ENCODE measurements at regions not wholly inside any gene's neighbourhood (a gene's known extent, or its start where the extent isn't known, plus 50 kb on each side); places are given as distances from the start of the nearest gene placed in this dataset.

- Histone ChIP-seq H3K36me3 (ENCODE audit: insufficient read depth, insufficient read length, low read length) (no peaks in the 10 kb centered on the region), H3K9me3 (ENCODE audit: insufficient read depth, low read length) (no peaks in the 10 kb centered on the region), H3K27me3 (ENCODE audit: insufficient read depth, insufficient read length) (no peaks in the 10 kb centered on the region), H3K4me1 (ENCODE audit: insufficient read depth, insufficient read length) (no peaks in the 10 kb centered on the region), H3K4me3 (ENCODE audit: insufficient read length, low read depth) (no peak overlapping the region), H3K9ac (ENCODE audit: insufficient read length, low read depth) (no peak overlapping the region)
- no peak for DNase-seq (ENCODE audit: low read depth, low spot score)
- TF ChIP-seq YY1 (IDR thresholded peaks at IDR 0.05; ENCODE audit: insufficient read depth, insufficient read length) (no peak), SUZ12 (IDR thresholded peaks at IDR 0.05; ENCODE audit: extremely low read depth, insufficient read depth, insufficient read length) (no peak), ZNF274 (IDR thresholded peaks at IDR 0.05; ENCODE audit: low read depth, low read length) (no peak)
These were observed 1317.0 kb upstream of the ACO1 start for GRCh38 chr9:31067418-31067817.

GRCh38 chr9:31071606-31072286 is 1312.7 kb upstream of the ACO1 start:
- no peaks in the 10 kb centered on the region for H3K27me3 ChIP-seq (ENCODE audit: insufficient read depth, insufficient read length)
- no peaks in the 10 kb centered on the region for H3K36me3 ChIP-seq (ENCODE audit: insufficient read depth, insufficient read length, low read length)
- TF ChIP-seq ZNF274 (IDR thresholded peaks at IDR 0.05; ENCODE audit: low read depth, low read length) (no peak), YY1 (IDR thresholded peaks at IDR 0.05; ENCODE audit: insufficient read depth, insufficient read length) (no peak), SUZ12 (IDR thresholded peaks at IDR 0.05; ENCODE audit: extremely low read depth, insufficient read depth, insufficient read length) (no peak)
- no peaks in the 10 kb centered on the region for H3K9me3 ChIP-seq (ENCODE audit: insufficient read depth, low read length)
- no peaks in the 10 kb centered on the region for H3K4me1 ChIP-seq (ENCODE audit: insufficient read depth, insufficient read length)
- H3K4me3 ChIP-seq (ENCODE audit: insufficient read length, low read depth), result no peak overlapping the region
- DNase-seq (ENCODE audit: low read depth, low spot score), result no peak
- H3K9ac ChIP-seq (ENCODE audit: insufficient read length, low read depth), result no peak overlapping the region

DNA sequence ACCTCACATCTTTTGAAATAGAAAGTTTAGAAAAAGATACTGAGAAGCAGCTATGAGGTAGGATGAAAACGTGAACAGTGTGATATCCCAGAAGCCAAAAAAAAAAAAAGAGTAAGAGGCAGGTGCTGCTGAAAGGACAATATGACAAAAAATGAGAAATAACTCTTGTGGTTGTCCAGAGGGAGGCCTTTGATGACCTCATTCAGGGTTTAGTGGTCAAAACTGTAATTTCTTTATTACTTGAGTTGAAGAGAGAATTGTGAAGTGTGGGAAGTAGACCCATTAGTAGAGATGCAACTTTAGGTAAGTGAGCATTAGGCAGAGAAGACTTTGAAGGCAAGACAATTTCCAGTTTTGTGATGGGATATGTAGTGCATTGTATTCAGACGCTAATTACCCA is 1306.3 kb upstream of the ACO1 start:
- no peaks in the 10 kb centered on the region for H3K4me1 ChIP-seq (ENCODE audit: insufficient read depth, insufficient read length)

DNA sequence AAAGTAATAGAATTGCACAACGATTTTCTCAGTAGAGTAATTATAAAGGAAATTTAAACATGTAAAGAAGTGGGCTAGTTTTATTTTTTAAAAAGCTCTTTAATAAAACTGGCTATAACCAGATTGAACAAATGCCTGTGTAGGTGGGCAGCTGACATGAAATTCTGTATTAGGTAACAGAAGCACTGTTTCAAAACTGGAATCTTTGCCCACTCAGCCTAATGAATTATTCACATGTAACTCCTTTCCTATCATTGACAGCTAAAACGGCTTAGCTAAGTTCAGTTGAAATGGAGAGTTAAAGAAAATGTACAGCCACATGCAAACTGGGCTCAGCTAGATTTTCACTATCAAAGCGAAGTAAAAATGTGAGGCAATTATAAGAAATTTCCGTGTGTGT is 1300.1 kb upstream of the ACO1 start:
- H3K36me3 ChIP-seq (ENCODE audit: insufficient read depth, insufficient read length, low read length), result no peaks in the 10 kb centered on the region

More for the DNA sequence above, 1306.3 kb upstream of the ACO1 start:
- no peaks in the 10 kb centered on the region for H3K36me3 ChIP-seq (ENCODE audit: insufficient read depth, insufficient read length, low read length)
- DNase-seq (ENCODE audit: low read depth, low spot score), result no peak
- no peak for TF ChIP-seq SUZ12 (IDR thresholded peaks at IDR 0.05; ENCODE audit: extremely low read depth, insufficient read depth, insufficient read length)
- no peak for TF ChIP-seq YY1 (IDR thresholded peaks at IDR 0.05; ENCODE audit: insufficient read depth, insufficient read length)
- TF ChIP-seq ZNF274 (IDR thresholded peaks at IDR 0.05; ENCODE audit: low read depth, low read length), result no peak
- H3K27me3 ChIP-seq (ENCODE audit: insufficient read depth, insufficient read length), result no peaks in the 10 kb centered on the region
- no peak overlapping the region for H3K9ac ChIP-seq (ENCODE audit: insufficient read length, low read depth)
- H3K4me3 ChIP-seq (ENCODE audit: insufficient read length, low read depth), result no peak overlapping the region
- no peaks in the 10 kb centered on the region for H3K9me3 ChIP-seq (ENCODE audit: insufficient read depth, low read length)

GRCh38 chr9:31089549-31090221 is 1294.8 kb upstream of the ACO1 start:
- H3K4me3 ChIP-seq (ENCODE audit: insufficient read length, low read depth), result no peak overlapping the region
- H3K36me3 ChIP-seq (ENCODE audit: insufficient read depth, insufficient read length, low read length), result no peaks in the 10 kb centered on the region
- TF ChIP-seq YY1 (IDR thresholded peaks at IDR 0.05; ENCODE audit: insufficient read depth, insufficient read length) (no peak), SUZ12 (IDR thresholded peaks at IDR 0.05; ENCODE audit: extremely low read depth, insufficient read depth, insufficient read length) (no peak), ZNF274 (IDR thresholded peaks at IDR 0.05; ENCODE audit: low read depth, low read length) (no peak)
- H3K4me1 ChIP-seq (ENCODE audit: insufficient read depth, insufficient read length), result no peaks in the 10 kb centered on the region
- no peak overlapping the region for H3K9ac ChIP-seq (ENCODE audit: insufficient read length, low read depth)
- H3K27me3 ChIP-seq (ENCODE audit: insufficient read depth, insufficient read length), result no peaks in the 10 kb centered on the region
- H3K9me3 ChIP-seq (ENCODE audit: insufficient read depth, low read length), result no peaks in the 10 kb centered on the region
- DNase-seq (ENCODE audit: low read depth, low spot score), result no peak

More for the DNA sequence above, 1300.1 kb upstream of the ACO1 start:
- Histone ChIP-seq H3K9me3 (ENCODE audit: insufficient read depth, low read length) (no peaks in the 10 kb centered on the region), H3K9ac (ENCODE audit: insufficient read length, low read depth) (no peak overlapping the region), H3K4me3 (ENCODE audit: insufficient read length, low read depth) (no peak overlapping the region), H3K27me3 (ENCODE audit: insufficient read depth, insufficient read length) (no peaks in the 10 kb centered on the region), H3K4me1 (ENCODE audit: insufficient read depth, insufficient read length) (no peaks in the 10 kb centered on the region)
- DNase-seq (ENCODE audit: low read depth, low spot score), result no peak
- TF ChIP-seq YY1 (IDR thresholded peaks at IDR 0.05; ENCODE audit: insufficient read depth, insufficient read length) (no peak), ZNF274 (IDR thresholded peaks at IDR 0.05; ENCODE audit: low read depth, low read length) (no peak), SUZ12 (IDR thresholded peaks at IDR 0.05; ENCODE audit: extremely low read depth, insufficient read depth, insufficient read length) (no peak)

DNA sequence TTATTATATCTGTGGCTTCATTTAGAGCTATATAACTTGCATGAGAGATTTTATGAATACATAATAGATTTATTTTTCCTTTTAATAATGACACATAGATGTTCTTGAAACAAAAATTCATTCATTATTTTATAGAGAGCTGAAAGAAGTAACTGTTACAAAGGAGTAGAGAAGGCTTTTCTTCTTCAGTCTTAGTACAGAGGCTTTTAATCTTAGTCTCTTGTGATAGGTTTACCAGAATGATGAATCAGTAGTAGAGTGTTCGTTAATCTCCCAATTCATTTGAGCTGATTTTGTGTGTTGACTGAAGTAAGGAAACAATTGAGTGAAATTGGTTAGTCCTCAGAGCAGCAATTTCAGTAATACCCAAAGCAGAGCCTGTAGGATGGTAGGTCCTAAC is 1284.1 kb upstream of the ACO1 start:
- Histone ChIP-seq H3K4me1 (ENCODE audit: insufficient read depth, insufficient read length) (no peaks in the 10 kb centered on the region), H3K9ac (ENCODE audit: insufficient read length, low read depth) (no peak overlapping the region), H3K9me3 (ENCODE audit: insufficient read depth, low read length) (no peaks in the 10 kb centered on the region), H3K27me3 (ENCODE audit: insufficient read depth, insufficient read length) (no peaks in the 10 kb centered on the region), H3K36me3 (ENCODE audit: insufficient read depth, insufficient read length, low read length) (no peaks in the 10 kb centered on the region), H3K4me3 (ENCODE audit: insufficient read length, low read depth) (no peak overlapping the region)
- no peak for DNase-seq (ENCODE audit: low read depth, low spot score)
- TF ChIP-seq YY1 (IDR thresholded peaks at IDR 0.05; ENCODE audit: insufficient read depth, insufficient read length), result no peak
- no peak for TF ChIP-seq SUZ12 (IDR thresholded peaks at IDR 0.05; ENCODE audit: extremely low read depth, insufficient read depth, insufficient read length)
- no peak for TF ChIP-seq ZNF274 (IDR thresholded peaks at IDR 0.05; ENCODE audit: low read depth, low read length)

DNA sequence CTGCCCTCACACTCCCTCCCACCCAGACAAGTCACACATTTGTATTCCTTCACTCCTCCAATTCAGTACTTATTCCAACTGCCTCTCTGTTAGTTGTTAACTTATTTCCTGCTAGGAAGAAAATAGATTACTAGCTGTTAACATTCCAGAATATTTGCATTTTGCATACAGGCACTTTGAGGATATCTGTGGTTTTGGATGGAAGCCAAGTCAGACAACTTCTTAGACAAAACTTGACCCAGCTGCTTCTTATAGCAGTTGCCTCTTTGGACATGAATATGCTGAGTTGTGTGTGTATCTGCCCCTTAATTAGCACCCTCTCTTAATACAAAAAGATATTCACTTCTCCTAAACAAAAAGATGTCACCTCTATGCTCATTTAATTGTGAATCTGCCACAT is 1280.6 kb upstream of the ACO1 start:
- Histone ChIP-seq H3K9ac (ENCODE audit: insufficient read length, low read depth) (no peak overlapping the region), H3K4me3 (ENCODE audit: insufficient read length, low read depth) (no peak overlapping the region), H3K36me3 (ENCODE audit: insufficient read depth, insufficient read length, low read length) (no peaks in the 10 kb centered on the region), H3K27me3 (ENCODE audit: insufficient read depth, insufficient read length) (no peaks in the 10 kb centered on the region), H3K4me1 (ENCODE audit: insufficient read depth, insufficient read length) (no peaks in the 10 kb centered on the region), H3K9me3 (ENCODE audit: insufficient read depth, low read length) (no peaks in the 10 kb centered on the region)
- no peak for DNase-seq (ENCODE audit: low read depth, low spot score)
- TF ChIP-seq YY1 (IDR thresholded peaks at IDR 0.05; ENCODE audit: insufficient read depth, insufficient read length) (no peak), ZNF274 (IDR thresholded peaks at IDR 0.05; ENCODE audit: low read depth, low read length) (no peak), SUZ12 (IDR thresholded peaks at IDR 0.05; ENCODE audit: extremely low read depth, insufficient read depth, insufficient read length) (no peak)

Measured in NT2/D1 (cell line).